Astrocyte of the cerebellum (primary cell): ENCODE measurements at regions not wholly inside any gene's neighbourhood (a gene's known extent, or its start where the extent isn't known, plus 50 kb on each side); places are given as distances from the start of the nearest gene placed in this dataset.

ENCODE experiments used
- DNase-seq: peaks from one replicate; pipeline ENCODE4 v3.0.0-alpha.2; 2011; ENCODE audit warnings: low read depth
- H3K4me3 ChIP-seq: 2 replicates; pipeline ENCODE4 v1.5.1; 2011; ENCODE audit warnings: mild to moderate bottlenecking, low read depth, low read length, moderate library complexity
- CTCF ChIP-seq: IDR thresholded peaks from 2 replicates; pipeline ENCODE4 v1.5.1; 2012; ENCODE audit warnings: low read length, low read depth, moderate library complexity, mild to moderate bottlenecking; ENCODE audit errors: missing control alignments
- in situ Hi-C: cut with HindIII; loops from 2 replicates; pipeline ENCODE4 v1.10.0; 2017; ENCODE audit warnings: low sequenced_read_pairs

GRCh38 chr18:64653068-64653467 is 504.2 kb upstream of the LINC00305 start:
- in situ Hi-C loops, result no loop called here
- no peak for TF ChIP-seq CTCF
- no peak overlapping the region for H3K4me3 ChIP-seq
- no peak for DNase-seq

GRCh38 chr18:64650068-64650467 is 501.2 kb upstream of the LINC00305 start:
- TF ChIP-seq CTCF, result no peak
- DNase-seq, result no peak
- in situ Hi-C loops, result no loop called here
- no peak overlapping the region for H3K4me3 ChIP-seq

GRCh38 chr18:64645753-64646152 is 496.9 kb upstream of the LINC00305 start:
- in situ Hi-C loops, result no loop called here
- no peak for DNase-seq
- H3K4me3 ChIP-seq, result no peak overlapping the region
- no peak for TF ChIP-seq CTCF

- H3K4me3 ChIP-seq, result no peak overlapping the region
- in situ Hi-C loops, result no loop called here
These were observed 490.6 kb upstream of the LINC00305 start for GRCh38 chr18:64639536-64639935.

GRCh38 chr18:64620971-64621560 is 472.2 kb upstream of the LINC00305 start:
- TF ChIP-seq CTCF, result no peak
- in situ Hi-C loops, result no loop called here
- DNase-seq, result no peak
- H3K4me3 ChIP-seq, result no peak overlapping the region

More at GRCh38 chr18:64639536-64639935, 490.6 kb upstream of the LINC00305 start:
- TF ChIP-seq CTCF, result no peak
- no peak for DNase-seq

- no peak overlapping the region for H3K4me3 ChIP-seq
- in situ Hi-C loops, result no loop called here
- no peak for DNase-seq
- no peak for TF ChIP-seq CTCF
These were observed 469.5 kb upstream of the LINC00305 start for GRCh38 chr18:64618390-64618789.
